ENCODE measurements at regions not wholly inside any gene's neighbourhood (a gene's known extent, or its start where the extent isn't known, plus 50 kb on each side); places are given as distances from the start of the nearest gene placed in this dataset.

- H3K36me3 ChIP-seq (ENCODE audit: control insufficient read depth in 1 of 2, insufficient read depth in 2 of 2, low read length in 1 of 2) = no peaks in the 10 kb centered on the region
- no peak overlapping the region for H3K4me3 ChIP-seq (ENCODE audit: low read length in 2 of 2)
- H3K9me3 ChIP-seq (ENCODE audit: control insufficient read depth, low read length) = no peaks in the 10 kb centered on the region
- DNase-seq (no peak), ATAC-seq (ENCODE audit: low FRiP score) (no peak)
- H3K27me3 ChIP-seq (ENCODE audit: control insufficient read depth in 1 of 2, insufficient read depth in 2 of 2, low read length in 1 of 2) = no peaks in the 10 kb centered on the region
- H3K27ac ChIP-seq (ENCODE audit: low read depth in 1 of 2, low read length in 2 of 2) = no peak overlapping the region
- peaks cover 0 to 2% of the 10 kb centered on the region in 2 donors for H3K4me1 ChIP-seq (ENCODE audit: control insufficient read depth in 1 of 2, insufficient read depth in 2 of 2, low read length in 2 of 2)
- intact Hi-C loops (cut with DNase I) = no loop called here
- WGBS, 2 donors = 89 to 91% methylated on average over 6 of the region's 6 CpGs
Observed at GRCh38 chr5:6264394-6264793, 114.0 kb downstream of the MED10 start.

GRCh38 chr5:6262651-6263363 lies 115.5 kb downstream of the MED10 start:
- Histone ChIP-seq H3K4me1 (ENCODE audit: control insufficient read depth in 1 of 2, insufficient read depth in 2 of 2, low read length in 2 of 2) (peaks cover 0 to 2% of the 10 kb centered on the region in 2 donors), H3K36me3 (ENCODE audit: control insufficient read depth in 1 of 2, insufficient read depth in 2 of 2, low read length in 1 of 2) (no peaks in the 10 kb centered on the region), H3K4me3 (ENCODE audit: low read length in 2 of 2) (no peak overlapping the region), H3K27ac (ENCODE audit: low read depth in 1 of 2, low read length in 2 of 2) (no peak overlapping the region), H3K9me3 (ENCODE audit: control insufficient read depth, low read length) (no peaks in the 10 kb centered on the region), H3K27me3 (ENCODE audit: control insufficient read depth in 1 of 2, insufficient read depth in 2 of 2, low read length in 1 of 2) (no peaks in the 10 kb centered on the region)
- DNase-seq (no peak), ATAC-seq (ENCODE audit: low FRiP score) (no peak)
- 89 to 90% methylated on average over 13 of the region's 13 CpGs for WGBS, 2 donors
- intact Hi-C loops (cut with DNase I) = no loop called here

- no peak overlapping the region for H3K4me3 ChIP-seq (ENCODE audit: low read length in 2 of 2)
- H3K27me3 ChIP-seq (ENCODE audit: control insufficient read depth in 1 of 2, insufficient read depth in 2 of 2, low read length in 1 of 2) = no peaks in the 10 kb centered on the region
- 4 to 11% methylated on average over 4 of the region's 4 CpGs for WGBS, 2 donors
- H3K27ac ChIP-seq (ENCODE audit: low read depth in 1 of 2, low read length in 2 of 2) = no peak overlapping the region
- no peak for ATAC-seq (ENCODE audit: low FRiP score)
- DNase-seq = no peak
- intact Hi-C loops (cut with DNase I) = no loop called here
- H3K4me1 ChIP-seq (ENCODE audit: control insufficient read depth in 1 of 2, insufficient read depth in 2 of 2, low read length in 2 of 2) = peaks cover 0 to 2% of the 10 kb centered on the region in 2 donors
- H3K9me3 ChIP-seq (ENCODE audit: control insufficient read depth, low read length) = no peaks in the 10 kb centered on the region
- no peaks in the 10 kb centered on the region for H3K36me3 ChIP-seq (ENCODE audit: control insufficient read depth in 1 of 2, insufficient read depth in 2 of 2, low read length in 1 of 2)
Observed at GRCh38 chr5:6261668-6262067, 116.7 kb downstream of the MED10 start.

GRCh38 chr5:6261256-6261655 lies 117.1 kb downstream of the MED10 start:
- DNase-seq (no peak), ATAC-seq (ENCODE audit: low FRiP score) (no peak)
- peaks cover 0 to 2% of the 10 kb centered on the region in 2 donors for H3K4me1 ChIP-seq (ENCODE audit: control insufficient read depth in 1 of 2, insufficient read depth in 2 of 2, low read length in 2 of 2)
- H3K27me3 ChIP-seq (ENCODE audit: control insufficient read depth in 1 of 2, insufficient read depth in 2 of 2, low read length in 1 of 2) = no peaks in the 10 kb centered on the region
- 19 to 23% methylated on average over 3 of the region's 3 CpGs for WGBS, 2 donors
- H3K9me3 ChIP-seq (ENCODE audit: control insufficient read depth, low read length) = no peaks in the 10 kb centered on the region
- H3K36me3 ChIP-seq (ENCODE audit: control insufficient read depth in 1 of 2, insufficient read depth in 2 of 2, low read length in 1 of 2) = no peaks in the 10 kb centered on the region
- no peak overlapping the region for H3K4me3 ChIP-seq (ENCODE audit: low read length in 2 of 2)
- intact Hi-C loops (cut with DNase I) = no loop called here
- H3K27ac ChIP-seq (ENCODE audit: low read depth in 1 of 2, low read length in 2 of 2) = no peak overlapping the region

DNA sequence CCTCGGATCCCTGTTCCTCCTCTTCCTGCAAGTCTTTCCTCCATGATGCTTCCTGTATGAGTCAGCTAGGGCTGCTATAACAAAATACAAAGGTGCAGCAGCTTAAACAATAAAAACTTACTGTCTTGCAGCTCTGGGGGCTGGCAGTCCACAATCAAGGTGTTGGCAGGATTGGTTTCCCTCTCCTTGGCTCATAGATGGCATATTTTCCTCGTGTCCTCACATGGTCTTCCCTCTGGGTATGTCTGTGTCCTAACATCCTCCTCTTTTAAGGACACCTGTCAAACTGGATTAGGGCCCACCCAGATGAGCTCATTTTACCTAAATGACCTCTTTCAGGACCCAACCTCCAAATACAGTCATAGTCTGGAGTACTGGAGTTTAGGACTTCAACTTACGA lies 117.5 kb downstream of the MED10 start:
- no peak for DNase-seq
- 41 to 57% methylated on average over 3 of the region's 3 CpGs for WGBS, 2 donors
- intact Hi-C loops (cut with DNase I) = no loop called here
- Histone ChIP-seq H3K4me1 (ENCODE audit: control insufficient read depth in 1 of 2, insufficient read depth in 2 of 2, low read length in 2 of 2) (peaks cover 0 to 2% of the 10 kb centered on the region in 2 donors), H3K4me3 (ENCODE audit: low read length in 2 of 2) (no peak overlapping the region), H3K27me3 (ENCODE audit: control insufficient read depth in 1 of 2, insufficient read depth in 2 of 2, low read length in 1 of 2) (no peaks in the 10 kb centered on the region), H3K9me3 (ENCODE audit: control insufficient read depth, low read length) (no peaks in the 10 kb centered on the region), H3K27ac (ENCODE audit: low read depth in 1 of 2, low read length in 2 of 2) (no peak overlapping the region), H3K36me3 (ENCODE audit: control insufficient read depth in 1 of 2, insufficient read depth in 2 of 2, low read length in 1 of 2) (no peaks in the 10 kb centered on the region)
- no peak for ATAC-seq (ENCODE audit: low FRiP score)

DNA sequence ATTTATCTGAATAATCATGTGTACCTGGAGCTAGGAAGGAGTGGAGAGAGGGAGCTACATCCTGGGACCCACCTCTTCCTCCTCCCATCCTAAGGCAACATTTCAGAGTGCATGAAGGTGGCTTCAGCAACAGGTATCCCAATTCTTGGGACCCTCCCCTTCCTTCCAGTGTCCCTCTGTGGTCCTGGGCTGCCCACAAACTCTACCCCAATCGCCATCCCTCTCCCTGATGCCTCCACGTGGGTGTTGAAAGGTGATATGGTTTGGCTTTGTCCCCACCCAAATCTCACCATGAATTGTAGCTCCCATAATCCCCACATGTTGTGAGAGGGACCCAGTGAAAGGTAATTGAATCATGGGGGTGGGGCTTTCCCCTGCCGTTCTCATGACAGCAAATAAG lies 121.4 kb downstream of the MED10 start:
- Histone ChIP-seq H3K4me3 (ENCODE audit: low read length in 2 of 2) (no peak overlapping the region), H3K9me3 (ENCODE audit: control insufficient read depth, low read length) (no peaks in the 10 kb centered on the region), H3K27me3 (ENCODE audit: control insufficient read depth in 1 of 2, insufficient read depth in 2 of 2, low read length in 1 of 2) (no peaks in the 10 kb centered on the region), H3K27ac (ENCODE audit: low read depth in 1 of 2, low read length in 2 of 2) (no peak overlapping the region), H3K4me1 (ENCODE audit: control insufficient read depth in 1 of 2, insufficient read depth in 2 of 2, low read length in 2 of 2) (peaks cover 0 to 2% of the 10 kb centered on the region in 2 donors), H3K36me3 (ENCODE audit: control insufficient read depth in 1 of 2, insufficient read depth in 2 of 2, low read length in 1 of 2) (no peaks in the 10 kb centered on the region)
- no peak for ATAC-seq (ENCODE audit: low FRiP score)
- WGBS, 2 donors = 56 to 63% methylated on average over 3 of the region's 3 CpGs
- intact Hi-C loops (cut with DNase I) = no loop called here
- no peak for DNase-seq

DNA sequence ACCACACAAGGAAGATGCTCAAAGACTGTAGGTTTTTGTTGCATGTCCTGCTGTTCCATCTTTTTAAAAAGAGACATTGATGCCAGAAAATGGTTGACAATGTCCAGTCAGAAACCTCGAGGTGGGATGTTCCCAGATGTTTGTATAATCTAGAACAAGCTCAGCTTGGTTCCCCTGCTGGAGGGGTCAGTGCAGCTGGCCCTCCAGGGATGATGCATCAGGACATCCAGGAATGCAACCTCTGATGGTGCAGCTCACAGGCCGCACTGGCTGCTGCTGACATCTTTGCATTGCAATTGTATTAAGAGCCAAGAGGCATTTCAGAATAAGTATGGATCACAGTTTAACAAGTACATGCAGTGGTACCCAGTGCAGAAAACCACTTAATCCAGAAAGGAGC lies 122.4 kb downstream of the MED10 start:
- no peak for ATAC-seq (ENCODE audit: low FRiP score)
- DNase-seq = no peak
- H3K4me3 ChIP-seq (ENCODE audit: low read length in 2 of 2) = no peak overlapping the region
- no peaks in the 10 kb centered on the region for H3K36me3 ChIP-seq (ENCODE audit: control insufficient read depth in 1 of 2, insufficient read depth in 2 of 2, low read length in 1 of 2)
- no peaks in the 10 kb centered on the region for H3K4me1 ChIP-seq (ENCODE audit: control insufficient read depth in 1 of 2, insufficient read depth in 2 of 2, low read length in 2 of 2)
- H3K27ac ChIP-seq (ENCODE audit: low read depth in 1 of 2, low read length in 2 of 2) = no peak overlapping the region
- no peaks in the 10 kb centered on the region for H3K27me3 ChIP-seq (ENCODE audit: control insufficient read depth in 1 of 2, insufficient read depth in 2 of 2, low read length in 1 of 2)
- 35 to 43% methylated on average over 2 of the region's 2 CpGs for whole genome bisulfite sequencing, 2 donors
- intact Hi-C loops (cut with DNase I) = no loop called here
- no peaks in the 10 kb centered on the region for H3K9me3 ChIP-seq (ENCODE audit: control insufficient read depth, low read length)

GRCh38 chr5:6253846-6254245 lies 124.5 kb downstream of the MED10 start:
- DNase-seq (no peak), ATAC-seq (ENCODE audit: low FRiP score) (no peak)
- intact Hi-C loops (cut with DNase I) = no loop called here
- H3K36me3 ChIP-seq (ENCODE audit: control insufficient read depth in 1 of 2, insufficient read depth in 2 of 2, low read length in 1 of 2) = no peaks in the 10 kb centered on the region
- H3K4me1 ChIP-seq (ENCODE audit: control insufficient read depth in 1 of 2, insufficient read depth in 2 of 2, low read length in 2 of 2) = no peaks in the 10 kb centered on the region
- H3K27ac ChIP-seq (ENCODE audit: low read depth in 1 of 2, low read length in 2 of 2) = no peak overlapping the region
- no peaks in the 10 kb centered on the region for H3K27me3 ChIP-seq (ENCODE audit: control insufficient read depth in 1 of 2, insufficient read depth in 2 of 2, low read length in 1 of 2)
- H3K4me3 ChIP-seq (ENCODE audit: low read length in 2 of 2) = no peak overlapping the region
- H3K9me3 ChIP-seq (ENCODE audit: control insufficient read depth, low read length) = no peaks in the 10 kb centered on the region
- 67 to 71% methylated on average over 3 of the region's 3 CpGs for WGBS, 2 donors

- H3K36me3 ChIP-seq (ENCODE audit: control insufficient read depth in 1 of 2, insufficient read depth in 2 of 2, low read length in 1 of 2) = no peaks in the 10 kb centered on the region
- no peaks in the 10 kb centered on the region for H3K9me3 ChIP-seq (ENCODE audit: control insufficient read depth, low read length)
- no peaks in the 10 kb centered on the region for H3K27me3 ChIP-seq (ENCODE audit: control insufficient read depth in 1 of 2, insufficient read depth in 2 of 2, low read length in 1 of 2)
- ATAC-seq (ENCODE audit: low FRiP score) (no peak), DNase-seq (no peak)
- H3K4me1 ChIP-seq (ENCODE audit: control insufficient read depth in 1 of 2, insufficient read depth in 2 of 2, low read length in 2 of 2) = no peaks in the 10 kb centered on the region
- WGBS, 2 donors = 86 to 88% methylated on average over 5 of the region's 5 CpGs
- intact Hi-C loops (cut with DNase I) = no loop called here
- no peak overlapping the region for H3K4me3 ChIP-seq (ENCODE audit: low read length in 2 of 2)
- H3K27ac ChIP-seq (ENCODE audit: low read depth in 1 of 2, low read length in 2 of 2) = no peak overlapping the region
Observed at GRCh38 chr5:6253281-6253680, 125.1 kb downstream of the MED10 start.

All from aorta (tissue), 5 donors.